PC-3 (cell line): ENCODE measurements at regions not wholly inside any gene's neighbourhood (a gene's known extent, or its start where the extent isn't known, plus 50 kb on each side); places are given as distances from the start of the nearest gene placed in this dataset.

Source experiments
- EZH2 ChIP-seq: fragments of 300-600 bp; sonication (generic); IDR thresholded peaks from one replicate; pipeline ENCODE4 v1.6.1; 2017; ENCODE audit warnings: antibody characterized with exemption, mild to moderate bottlenecking, low read length; ENCODE audit not compliant: unreplicated experiment
- EZH2phosphoT487 ChIP-seq: fragments of 300-600 bp; sonication (generic); IDR thresholded peaks from 2 replicates; pipeline ENCODE4 v1.6.1; 2018; ENCODE audit warnings: mild to moderate bottlenecking, antibody characterized with exemption, low read length, borderline replicate concordance
- TF ChIP-seq, protein P1 (sequence below): fragments of 300-600 bp; sonication (generic); conservative IDR thresholded peaks from 2 replicates; pipeline ENCODE4 v1.5.1; 2017; ENCODE audit warnings: antibody characterized with exemption, low read depth, mild to moderate bottlenecking, low read length

DNA sequence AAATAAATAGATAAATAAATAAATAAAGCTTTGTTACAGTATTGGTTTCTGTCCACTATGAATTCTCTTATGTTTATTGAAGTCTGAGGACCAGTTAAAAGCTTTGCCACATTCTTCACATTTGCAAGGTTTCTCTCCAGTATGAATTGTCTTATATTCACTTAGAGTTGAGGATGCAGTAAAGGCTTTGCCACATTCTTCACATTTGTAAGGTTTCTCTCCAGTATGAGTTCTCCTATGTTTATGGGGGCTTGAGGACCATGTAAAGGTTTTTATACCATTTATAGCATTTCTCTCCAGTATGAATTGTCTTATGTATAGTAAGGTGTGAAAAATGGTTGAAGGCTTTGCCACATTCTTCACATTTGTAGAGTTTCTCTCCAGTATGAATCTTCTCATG is 168.3 kb downstream of the ZNF737 start:
- TF ChIP-seq EZH2phosphoT487 (no peak), EZH2 (no peak)
- TF ChIP-seq, protein P1, sequence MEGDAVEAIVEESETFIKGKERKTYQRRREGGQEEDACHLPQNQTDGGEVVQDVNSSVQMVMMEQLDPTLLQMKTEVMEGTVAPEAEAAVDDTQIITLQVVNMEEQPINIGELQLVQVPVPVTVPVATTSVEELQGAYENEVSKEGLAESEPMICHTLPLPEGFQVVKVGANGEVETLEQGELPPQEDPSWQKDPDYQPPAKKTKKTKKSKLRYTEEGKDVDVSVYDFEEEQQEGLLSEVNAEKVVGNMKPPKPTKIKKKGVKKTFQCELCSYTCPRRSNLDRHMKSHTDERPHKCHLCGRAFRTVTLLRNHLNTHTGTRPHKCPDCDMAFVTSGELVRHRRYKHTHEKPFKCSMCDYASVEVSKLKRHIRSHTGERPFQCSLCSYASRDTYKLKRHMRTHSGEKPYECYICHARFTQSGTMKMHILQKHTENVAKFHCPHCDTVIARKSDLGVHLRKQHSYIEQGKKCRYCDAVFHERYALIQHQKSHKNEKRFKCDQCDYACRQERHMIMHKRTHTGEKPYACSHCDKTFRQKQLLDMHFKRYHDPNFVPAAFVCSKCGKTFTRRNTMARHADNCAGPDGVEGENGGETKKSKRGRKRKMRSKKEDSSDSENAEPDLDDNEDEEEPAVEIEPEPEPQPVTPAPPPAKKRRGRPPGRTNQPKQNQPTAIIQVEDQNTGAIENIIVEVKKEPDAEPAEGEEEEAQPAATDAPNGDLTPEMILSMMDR: no peak
